ENCODE measurements at regions not wholly inside any gene's neighbourhood (a gene's known extent, or its start where the extent isn't known, plus 50 kb on each side); places are given as distances from the start of the nearest gene placed in this dataset.
"Not testable (repeated sequence)": the region's sequence is repeated elsewhere in the genome, so short reads cannot be mapped to it uniquely, and the experiment has no call there.

DNA sequence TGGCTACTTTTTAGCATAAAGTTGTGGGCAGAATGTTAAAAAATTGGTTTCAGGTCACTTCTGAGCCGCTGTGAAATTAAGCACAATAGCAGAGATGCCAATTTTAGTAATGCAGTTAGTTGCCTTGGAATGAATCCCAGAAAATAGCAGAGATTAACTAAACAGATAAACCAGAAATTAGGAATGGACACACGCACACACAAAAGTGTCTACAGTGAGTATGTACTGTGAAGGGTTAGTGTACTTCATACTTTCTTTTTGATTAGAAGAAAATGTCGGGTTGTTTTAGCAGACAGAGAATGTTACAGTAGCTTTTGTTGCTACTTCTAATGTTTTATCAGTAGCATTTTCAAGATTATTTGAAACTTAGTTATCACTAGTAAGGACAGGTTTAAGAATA lies 106.7 kb downstream of the LEPR start:
- in situ Hi-C loops (cut with HindIII; ENCODE audit: low sequenced_read_pairs), result no loop called here

DNA sequence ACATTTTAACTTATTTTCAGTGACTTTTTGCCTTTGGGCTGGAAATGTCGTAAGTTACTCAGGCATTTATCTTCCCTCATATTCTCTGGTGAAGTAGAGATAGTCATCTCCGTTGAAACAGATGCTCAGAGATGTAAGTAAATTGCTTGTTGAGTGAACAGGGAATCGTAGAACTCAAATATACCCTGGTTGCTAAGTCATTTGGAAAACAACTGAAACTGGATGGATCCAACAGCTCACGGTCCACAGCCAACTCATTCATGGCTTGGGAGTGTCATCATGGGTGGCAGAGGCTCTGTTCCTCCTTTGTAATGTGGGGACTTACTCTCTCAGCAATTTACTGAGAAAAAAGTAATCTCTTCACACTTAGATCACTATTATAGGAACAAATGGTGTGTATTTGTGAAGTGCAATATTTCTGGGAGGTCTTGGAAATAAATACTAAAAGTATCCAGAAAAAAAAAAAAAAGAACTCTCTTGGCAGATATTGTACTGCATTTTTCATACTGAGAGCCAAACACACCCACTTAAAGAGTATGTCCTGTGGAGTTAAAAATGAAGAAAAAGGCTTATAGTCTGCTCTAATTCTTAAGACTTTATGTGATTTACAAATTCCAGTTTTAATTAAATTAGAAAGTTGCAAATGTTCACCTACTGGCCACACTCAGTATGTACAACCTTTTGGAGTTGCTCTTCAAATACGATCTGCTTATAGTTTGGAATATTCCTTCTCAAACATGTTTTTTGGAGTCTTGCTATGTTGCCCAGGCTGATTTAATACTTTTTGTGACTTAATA lies 107.4 kb downstream of the LEPR start:
- in situ Hi-C loops (cut with HindIII; ENCODE audit: low sequenced_read_pairs), result no loop called here

DNA sequence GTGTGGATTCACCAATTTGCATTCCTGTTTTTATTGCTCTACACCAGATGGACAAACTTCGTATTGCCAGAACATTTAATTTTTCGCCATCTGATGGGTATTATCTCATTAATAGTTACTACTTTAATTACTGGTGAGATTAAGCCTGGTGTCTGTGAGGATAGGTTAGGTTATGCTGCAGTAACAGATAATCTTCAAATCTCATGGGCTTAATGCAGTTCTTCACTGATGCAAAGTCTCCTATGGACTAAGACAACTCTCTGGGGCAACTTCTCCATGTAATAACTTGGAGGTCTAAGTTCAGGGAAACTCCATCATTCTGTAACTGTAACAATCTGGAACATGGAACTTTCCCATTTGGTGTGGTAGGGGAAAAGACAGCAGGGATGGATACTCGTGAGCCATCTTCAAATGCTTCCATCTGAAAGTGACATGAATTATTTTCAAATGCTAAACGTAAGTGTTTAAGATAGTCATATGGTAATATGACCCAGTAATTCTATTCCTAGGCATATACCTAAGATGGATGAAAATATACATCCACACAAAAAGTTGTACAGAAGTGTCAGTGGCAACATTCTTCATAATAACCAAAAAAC lies 111.6 kb downstream of the LEPR start:
- in situ Hi-C loops (cut with HindIII; ENCODE audit: low sequenced_read_pairs), result no loop called here

DNA sequence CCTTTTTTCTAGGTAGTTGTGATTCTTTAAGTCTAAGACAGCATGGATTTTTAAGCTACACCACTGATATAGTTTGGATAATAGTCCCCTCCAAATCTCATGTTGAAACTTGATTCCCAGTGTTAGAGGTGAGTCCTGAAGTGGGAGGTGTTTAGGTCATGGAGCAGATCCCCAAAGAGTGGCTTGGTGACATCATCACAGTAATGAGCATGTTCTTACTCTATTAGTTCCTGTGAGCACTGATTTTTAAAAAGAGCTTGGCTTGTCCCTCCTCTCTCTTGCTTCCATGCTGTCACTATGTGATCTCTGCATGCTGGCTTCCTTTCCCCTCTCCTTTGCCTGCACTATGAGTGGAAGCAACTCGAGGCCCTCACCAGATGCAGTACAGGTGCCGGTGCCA lies 115.5 kb downstream of the LEPR start:
- in situ Hi-C loops (cut with HindIII; ENCODE audit: low sequenced_read_pairs), result no loop called here

DNA sequence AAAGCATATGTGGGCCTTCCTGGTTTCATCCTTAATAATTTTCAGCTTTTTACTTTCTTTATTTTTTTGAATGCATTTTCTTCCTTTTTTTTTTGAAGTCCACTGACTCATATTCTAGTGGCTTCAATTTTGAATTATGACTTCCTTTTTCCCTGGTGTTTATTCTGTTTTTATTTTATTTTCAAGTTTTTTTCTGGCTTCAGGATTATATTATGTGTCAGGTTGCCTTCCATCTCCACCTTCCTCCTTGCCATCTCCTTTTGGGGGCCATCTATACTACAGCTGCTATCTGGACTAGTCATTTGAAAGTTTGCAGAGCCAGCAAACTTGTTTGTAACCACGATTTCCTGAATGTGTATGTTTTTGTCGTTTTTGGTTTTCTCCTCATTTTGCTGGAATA lies 117.6 kb downstream of the LEPR start:
- in situ Hi-C loops (cut with HindIII; ENCODE audit: low sequenced_read_pairs), result no loop called here

DNA sequence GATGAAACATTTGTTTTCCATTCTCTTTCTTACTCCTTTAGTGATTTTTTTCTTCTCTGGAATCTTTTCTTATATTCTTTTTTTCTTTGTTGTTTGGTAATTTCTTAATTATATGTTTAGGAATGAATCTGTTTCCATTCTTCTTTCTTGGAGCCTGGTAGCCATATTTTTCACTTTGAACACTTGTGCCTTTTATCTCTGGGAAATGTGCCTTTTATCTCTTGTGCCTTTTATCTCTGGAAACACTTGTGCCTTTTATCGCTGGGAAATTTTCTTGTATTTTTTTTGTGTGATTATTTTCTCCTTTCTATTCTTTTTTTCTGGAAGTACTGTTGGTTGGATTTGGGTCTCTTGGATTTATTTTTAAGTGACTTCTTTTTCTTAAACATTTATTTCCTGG lies 118.2 kb downstream of the LEPR start:
- in situ Hi-C loops (cut with HindIII; ENCODE audit: low sequenced_read_pairs), result no loop called here

DNA sequence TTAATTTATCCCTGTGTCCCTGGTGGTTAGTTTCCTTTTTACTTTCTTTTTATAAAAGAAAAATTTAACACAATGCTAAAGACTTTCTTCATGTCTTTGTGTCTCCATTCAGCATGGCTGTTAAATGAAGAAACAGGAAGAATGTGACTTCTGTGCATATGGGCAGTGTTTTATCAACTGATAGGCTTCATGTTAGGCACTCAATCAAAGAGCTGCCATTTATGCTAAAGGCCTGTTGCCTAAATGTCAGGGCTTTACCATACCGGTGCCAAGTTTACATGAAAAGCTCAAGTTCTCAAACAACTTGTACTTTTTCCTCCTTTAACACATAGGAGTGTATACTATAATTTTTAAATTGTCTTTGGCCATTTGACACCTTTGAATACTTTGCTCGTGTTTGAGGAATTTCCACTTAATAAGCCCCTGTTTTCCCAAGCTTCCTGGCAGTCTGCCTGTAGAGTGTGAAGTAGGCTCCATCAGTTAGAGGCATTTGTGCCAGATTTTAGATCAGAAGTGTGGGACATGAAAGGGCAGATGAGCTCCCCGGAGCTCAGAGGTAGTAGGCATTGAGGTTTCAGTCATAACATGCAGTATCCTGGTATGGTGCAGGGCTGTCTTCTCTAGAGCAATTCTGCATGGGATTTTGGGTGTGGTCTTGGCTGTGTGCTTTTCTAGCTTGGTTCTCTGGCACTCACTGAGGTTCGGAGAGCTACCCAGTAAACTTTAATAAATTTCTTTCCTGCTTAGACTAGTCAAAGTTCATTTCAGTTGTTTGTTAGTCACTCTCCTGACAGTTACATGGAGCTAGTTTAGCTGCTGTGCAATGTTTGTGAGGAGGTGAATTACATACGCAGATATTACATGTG lies 119.0 kb downstream of the LEPR start:
- in situ Hi-C loops (cut with HindIII; ENCODE audit: low sequenced_read_pairs), result no loop called here

DNA sequence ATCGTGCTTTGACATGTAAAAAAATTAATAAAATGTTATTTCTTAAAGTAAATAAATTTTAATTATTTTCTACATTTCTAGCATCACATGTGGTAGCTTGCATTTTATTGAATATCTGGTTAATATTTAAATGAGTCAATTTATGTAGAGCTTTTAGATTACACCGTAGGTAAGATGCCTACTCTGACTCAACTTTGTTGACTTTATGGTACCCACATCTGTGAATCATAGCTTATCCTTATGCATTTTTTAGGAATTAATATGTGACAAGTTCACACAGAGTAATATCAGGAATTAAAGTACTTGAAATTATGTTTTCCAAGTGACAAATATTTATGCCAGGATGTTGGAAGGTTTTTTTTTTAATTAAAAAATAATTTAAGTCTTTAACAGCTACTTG lies 120.7 kb downstream of the LEPR start:
- in situ Hi-C loops (cut with HindIII; ENCODE audit: low sequenced_read_pairs), result no loop called here

DNA sequence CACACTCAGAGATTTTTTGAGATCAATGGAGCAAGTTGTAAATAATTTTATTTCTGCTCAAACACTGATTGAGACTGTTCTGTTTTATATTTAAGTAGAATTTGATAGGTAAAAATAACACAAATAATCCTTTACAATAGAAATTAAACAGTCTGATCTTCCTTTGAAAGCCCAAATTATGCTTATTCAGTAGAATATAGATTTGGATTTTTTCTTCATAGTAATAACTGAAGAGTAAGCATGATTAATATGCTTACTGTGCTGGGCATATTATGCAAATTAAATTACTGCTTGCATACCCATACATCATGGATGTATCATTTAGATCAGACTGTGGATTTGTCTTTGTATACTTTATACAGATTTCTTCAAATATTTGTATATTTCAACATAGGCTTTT lies 121.4 kb downstream of the LEPR start:
- in situ Hi-C loops (cut with HindIII; ENCODE audit: low sequenced_read_pairs), result no loop called here

DNA sequence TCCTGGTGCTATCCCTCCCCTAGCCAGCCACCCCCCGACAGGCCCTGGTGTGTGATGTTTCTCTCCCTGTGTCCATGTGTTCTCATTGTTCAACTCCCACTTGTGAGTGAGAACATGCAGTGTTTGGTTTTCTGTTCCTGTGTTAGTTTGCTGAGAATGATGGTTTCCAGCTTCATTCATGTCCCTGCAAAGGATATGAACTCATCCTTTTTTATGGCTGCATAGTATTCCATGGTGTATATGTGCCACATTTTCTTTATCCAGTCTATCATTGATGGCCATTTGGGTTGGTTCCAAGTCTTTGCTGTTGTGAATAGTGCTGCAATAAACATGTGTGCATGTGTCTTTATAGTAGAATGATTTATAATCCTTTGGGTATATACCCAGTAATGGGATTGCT lies 122.1 kb downstream of the LEPR start:
- in situ Hi-C loops (cut with HindIII; ENCODE audit: low sequenced_read_pairs), result not testable (repeated sequence)

DNA sequence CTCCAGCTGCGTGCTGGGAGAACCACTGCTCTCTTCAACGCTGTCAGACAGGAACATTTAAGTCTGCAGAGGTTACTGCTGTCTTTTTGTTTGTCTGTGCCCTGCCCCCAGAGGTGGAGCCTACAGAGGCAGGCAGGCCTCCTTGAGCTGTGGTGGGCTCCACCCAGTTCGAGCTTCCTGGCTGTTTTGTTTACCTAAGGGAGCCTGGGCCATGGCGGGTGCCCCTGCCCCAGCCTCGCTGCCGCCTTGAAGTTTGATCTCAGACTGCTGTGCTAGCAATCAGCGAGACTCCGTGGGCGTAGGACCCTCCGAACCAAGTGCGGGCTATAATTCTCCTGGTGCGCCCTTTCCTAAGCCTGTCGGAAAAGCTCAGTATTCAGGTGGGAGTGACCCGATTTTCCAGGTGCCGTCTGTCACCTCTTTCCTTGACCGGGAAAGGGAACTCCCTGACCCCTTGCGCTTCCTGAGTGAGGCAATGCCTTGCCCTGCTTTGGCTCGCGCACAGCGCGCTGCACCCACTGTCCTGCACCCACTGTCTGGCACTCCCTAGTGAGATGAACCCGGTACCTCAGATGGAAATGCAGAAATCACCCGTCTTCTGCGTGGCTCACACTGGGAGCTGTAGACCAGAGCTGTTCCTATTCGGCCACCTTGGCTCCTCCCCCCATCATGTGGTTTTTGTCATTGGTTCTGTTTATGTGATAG lies 130.0 kb downstream of the LEPR start:
- in situ Hi-C loops (cut with HindIII; ENCODE audit: low sequenced_read_pairs), result not testable (repeated sequence)

DNA sequence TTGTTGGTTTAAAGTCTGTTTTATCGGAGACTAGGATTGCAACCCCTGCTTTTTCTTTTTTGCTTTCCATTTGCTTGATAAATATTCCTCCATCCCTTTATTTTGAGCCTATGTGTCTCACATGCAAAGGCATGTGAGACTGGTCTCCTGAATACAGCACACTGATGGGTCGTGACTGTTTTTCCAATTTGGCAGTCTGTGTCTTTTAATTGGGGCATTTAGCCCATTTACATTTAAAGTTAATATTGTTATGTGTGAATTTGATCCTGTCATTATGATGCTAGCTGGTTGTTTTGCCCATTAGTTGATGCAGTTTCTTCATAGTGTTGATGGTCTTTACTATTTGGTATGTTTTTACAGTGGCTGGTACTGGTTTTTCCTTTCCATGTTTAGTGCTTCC lies 132.0 kb downstream of the LEPR start:
- in situ Hi-C loops (cut with HindIII; ENCODE audit: low sequenced_read_pairs), result not testable (repeated sequence)

DNA sequence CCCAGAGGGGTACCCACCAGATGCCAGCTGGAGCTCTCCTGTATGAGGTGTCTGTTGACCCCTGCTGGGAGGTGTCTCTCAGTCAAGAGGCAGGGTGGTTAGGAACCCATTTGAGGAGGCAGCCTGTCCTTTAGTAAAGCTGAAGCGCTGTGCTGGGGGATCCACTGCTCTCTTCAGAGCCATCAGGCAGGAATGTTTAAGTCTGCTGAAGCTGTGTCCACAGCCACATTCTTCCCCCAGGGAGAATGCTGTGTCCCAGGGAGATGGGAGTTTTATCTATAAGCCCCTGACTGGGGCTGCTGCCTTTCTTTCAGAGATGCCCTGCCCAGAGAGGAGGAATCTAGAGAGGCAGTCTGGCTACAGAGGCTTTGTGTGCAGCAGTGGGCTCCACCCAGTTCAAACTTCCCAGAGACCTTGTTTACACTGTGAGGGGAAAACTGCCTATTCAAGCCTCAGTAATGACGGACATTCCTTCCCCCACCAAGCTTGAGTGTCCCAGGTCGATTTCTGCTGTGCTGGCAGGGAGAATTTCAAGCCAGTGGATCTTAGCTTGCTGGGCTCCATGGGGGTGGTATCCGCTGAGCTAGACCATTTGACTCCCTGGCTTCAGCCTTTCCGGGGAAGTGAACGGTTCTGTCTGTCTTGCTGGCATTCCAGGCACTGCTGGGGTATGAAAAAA lies 133.8 kb downstream of the LEPR start:
- in situ Hi-C loops (cut with HindIII; ENCODE audit: low sequenced_read_pairs), result not testable (repeated sequence)

DNA sequence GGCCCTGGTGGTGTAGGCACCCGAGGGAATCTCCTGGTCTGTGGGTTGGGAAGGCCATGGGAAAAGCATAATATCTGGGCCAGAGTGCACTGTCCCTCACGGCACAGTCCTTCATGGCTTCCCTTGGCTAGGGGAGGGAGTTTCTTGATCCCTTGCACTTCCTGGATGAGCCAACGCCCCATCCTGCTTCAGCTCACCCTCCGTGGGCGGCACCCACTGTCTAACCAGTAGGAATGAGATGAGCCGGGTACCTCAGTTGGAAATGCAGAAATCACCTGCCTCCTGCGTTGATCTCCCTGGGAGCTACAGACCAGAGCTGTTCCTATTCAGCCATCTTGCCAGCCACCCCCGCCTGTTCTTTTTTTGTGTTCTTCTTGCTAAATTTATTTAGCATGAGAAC lies 134.4 kb downstream of the LEPR start:
- in situ Hi-C loops (cut with HindIII; ENCODE audit: low sequenced_read_pairs), result no loop called here

DNA sequence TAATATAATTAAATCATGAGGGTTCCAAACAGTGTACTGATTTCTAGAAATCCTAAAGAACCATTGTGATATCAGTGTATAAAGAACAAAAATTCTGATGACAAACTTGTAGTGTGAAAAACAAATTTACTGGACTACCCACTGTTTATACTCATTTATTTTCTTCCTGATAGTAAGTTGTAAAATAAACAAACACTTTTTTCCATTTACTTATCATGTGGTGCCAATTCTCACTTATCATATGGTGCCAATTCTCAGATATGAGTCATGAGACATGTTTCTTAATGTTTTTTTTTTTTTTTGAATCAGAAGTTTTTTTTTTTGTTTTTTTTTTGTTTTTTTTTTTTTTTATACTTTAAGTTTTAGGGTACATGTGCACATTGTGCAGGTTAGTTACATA lies 137.7 kb downstream of the LEPR start:
- in situ Hi-C loops (cut with HindIII; ENCODE audit: low sequenced_read_pairs), result no loop called here

DNA sequence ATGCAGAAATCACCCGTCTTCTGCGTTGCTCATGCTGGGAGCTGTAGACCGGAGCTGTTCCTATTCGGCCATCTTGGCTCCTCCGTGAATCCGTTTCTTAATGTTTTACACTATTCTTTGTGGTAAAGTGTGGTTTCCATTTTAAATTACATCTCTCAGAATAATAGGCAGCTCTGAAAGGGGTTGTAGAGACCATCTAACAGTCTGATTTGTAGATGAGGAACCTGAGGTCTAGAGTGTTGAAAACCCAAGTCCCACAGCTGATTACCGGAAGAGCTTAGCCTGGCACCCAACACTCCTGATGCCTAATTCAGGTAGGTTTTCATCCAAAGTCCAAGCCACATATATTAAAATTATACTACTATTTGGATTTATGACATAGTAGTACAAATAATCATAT lies 144.0 kb downstream of the LEPR start:
- in situ Hi-C loops (cut with HindIII; ENCODE audit: low sequenced_read_pairs), result no loop called here

DNA sequence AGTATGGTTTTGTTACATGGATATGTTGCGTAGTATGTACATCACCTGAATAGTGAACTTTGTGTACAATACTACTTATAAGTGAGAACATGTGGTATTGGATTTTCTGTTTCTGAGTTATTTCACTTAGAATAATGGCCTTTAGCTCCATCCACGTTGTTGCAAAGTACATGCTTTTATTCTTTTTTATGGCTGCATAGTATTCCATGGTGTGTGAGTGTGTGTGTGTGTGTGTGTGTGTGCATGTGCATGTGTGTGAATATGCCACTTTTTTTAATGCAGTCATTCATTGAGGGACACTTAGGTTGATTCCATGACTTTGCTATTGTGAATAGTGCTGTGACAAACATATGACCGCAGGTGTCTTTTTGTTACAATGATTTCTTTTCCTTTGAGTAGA lies 147.8 kb downstream of the LEPR start:
- in situ Hi-C loops (cut with HindIII; ENCODE audit: low sequenced_read_pairs), result no loop called here

DNA sequence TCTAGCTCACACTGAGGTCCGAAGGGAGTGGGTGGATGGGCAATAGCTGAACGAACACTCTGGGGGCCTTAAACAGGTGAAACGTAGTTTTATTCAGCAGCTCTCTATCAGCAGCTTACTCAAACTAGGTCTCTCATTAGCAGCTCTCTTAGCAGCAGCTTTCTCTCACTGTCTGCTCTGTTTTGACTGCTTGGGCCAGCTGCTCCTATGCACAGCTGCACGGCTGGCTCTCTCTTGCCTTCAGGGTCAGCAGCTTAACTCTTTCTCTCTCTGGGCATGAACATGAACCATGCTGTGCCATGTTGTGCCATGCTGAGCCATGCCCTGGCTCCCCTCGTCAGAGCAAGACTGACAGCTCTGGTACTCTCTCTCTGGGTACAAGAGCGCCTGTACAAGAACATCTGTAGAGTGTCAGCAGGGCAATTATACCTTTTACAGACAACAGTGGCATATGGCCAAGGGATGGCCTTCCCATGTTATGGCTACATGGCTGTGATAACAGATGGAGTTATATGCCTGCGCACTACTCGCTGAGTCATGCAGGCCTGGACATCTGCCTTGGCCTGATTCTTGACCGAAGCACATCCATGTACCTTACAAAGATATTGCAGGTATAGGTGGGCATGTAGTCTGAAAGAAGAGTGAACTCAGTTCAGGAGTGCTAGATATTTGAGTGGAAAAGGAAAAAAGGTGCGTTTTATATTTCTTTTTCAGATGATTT lies 152.4 kb downstream of the LEPR start:
- in situ Hi-C loops (cut with HindIII; ENCODE audit: low sequenced_read_pairs), result no loop called here

DNA sequence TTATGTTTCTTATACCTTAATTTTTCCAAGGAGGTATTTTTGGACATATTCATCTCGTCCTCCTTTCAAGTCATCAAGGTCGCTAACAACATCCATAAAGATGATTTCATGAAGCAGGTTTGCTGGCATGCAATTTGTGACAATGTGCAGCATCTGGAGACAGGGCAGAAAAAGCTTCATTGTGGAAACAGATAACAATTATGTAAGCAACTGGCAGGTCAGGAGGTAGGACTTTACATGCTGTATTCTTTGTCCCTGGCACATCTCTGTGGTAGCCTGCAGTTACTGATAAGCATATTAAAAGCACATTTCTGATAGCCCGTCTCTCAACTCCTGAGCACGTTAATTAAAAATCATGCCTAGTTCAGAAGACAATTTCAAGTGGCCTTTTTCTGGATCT lies 156.8 kb downstream of the LEPR start:
- in situ Hi-C loops (cut with HindIII; ENCODE audit: low sequenced_read_pairs), result no loop called here

DNA sequence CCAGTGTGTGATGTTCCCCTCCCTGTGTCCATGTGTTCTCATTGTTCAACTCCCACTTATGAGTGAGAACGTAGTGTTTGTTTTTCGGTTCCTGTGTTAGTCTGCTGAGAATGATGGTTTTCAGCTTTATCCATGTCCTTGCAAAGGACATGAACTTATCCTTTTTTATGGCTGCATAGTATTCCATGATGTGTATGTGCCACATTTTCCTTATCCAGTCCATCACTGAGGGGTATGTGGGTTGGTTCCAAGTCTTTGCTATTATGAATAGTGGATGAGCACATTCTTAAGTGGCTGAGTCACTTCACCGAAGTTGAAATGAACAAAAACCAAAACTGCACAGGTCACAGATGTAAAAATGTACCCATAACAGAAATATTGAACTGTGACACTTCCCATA lies 157.5 kb downstream of the LEPR start:
- in situ Hi-C loops (cut with HindIII; ENCODE audit: low sequenced_read_pairs), result not testable (repeated sequence)

All from endothelial cell of hepatic sinusoid (primary cell).